Vagina (tissue), 2 donors: ENCODE measurements at regions not wholly inside any gene's neighbourhood (a gene's known extent, or its start where the extent isn't known, plus 50 kb on each side); places are given as distances from the start of the nearest gene placed in this dataset.
"Not testable (repeated sequence)": the region's sequence is repeated elsewhere in the genome, so short reads cannot be mapped to it uniquely, and the experiment has no call there.

ENCODE experiments used
- DNase-seq, 2 donors: peaks; one replicate each; pipeline ENCODE4 v3.0.0-alpha.2; 2017; ENCODE audit errors: extremely low spot score in 2 of 2
- H3K27ac ChIP-seq: fragments of 200-600 bp; sonication (generic); one replicate; pipeline ENCODE4 v1.5.1; 2019
- H3K27me3 ChIP-seq: fragments of 200-600 bp; sonication (generic); one replicate; pipeline ENCODE4 v1.5.1; 2019
- H3K36me3 ChIP-seq, 2 donors: fragments of 200-600 bp; sonication (generic); one replicate each; pipeline ENCODE4 v1.5.1; 2017 to 2019
- H3K4me1 ChIP-seq: fragments of 200-600 bp; sonication (generic); one replicate; pipeline ENCODE4 v1.5.1; 2019
- H3K4me3 ChIP-seq, 2 donors: fragments of 200-600 bp; sonication (generic); 1 replicate in 1 of 2; 2 replicates in 1 of 2; pipeline ENCODE4 v1.5.1; 2016 to 2019
- H3K9me3 ChIP-seq: fragments of 200-600 bp; sonication (generic); one replicate; pipeline ENCODE4 v1.5.1; 2019
- CTCF ChIP-seq, 3 experiments: fragments of 450-650 bp in 2 of 3; fragments of 200-600 bp in 1 of 3; sonication (generic) in 1 of 3; IDR thresholded peaks; one replicate each; pipeline ENCODE4 v1.5.1; 2017 to 2019; ENCODE audit warnings: antibody characterized with exemption in 3 of 3, mild to moderate bottlenecking in 2 of 3, moderate library complexity in 2 of 3
- POLR2A ChIP-seq, 2 donors: fragments of 450-650 bp; IDR thresholded peaks; one replicate each; pipeline ENCODE4 v1.6.1; 2017; ENCODE audit warnings: antibody characterized with exemption in 2 of 2, mild to moderate bottlenecking in 2 of 2, moderate library complexity in 2 of 2
- POLR2AphosphoS5 ChIP-seq, 2 donors: sonication (generic); formaldehyde crosslinking; IDR thresholded peaks; one replicate each; pipeline ENCODE4 v1.9.0; 2017; ENCODE audit warnings: antibody characterized with exemption in 2 of 2, mild to moderate bottlenecking in 2 of 2, low read depth in 1 of 2; ENCODE audit not compliant: insufficient read depth in 1 of 2
- intact Hi-C: fragments of 100-400 bp; cut with DNase I; formaldehyde crosslinking; loops from one replicate; pipeline ENCODE4 v1.15.1; 2023

- no peak overlapping the region for H3K4me3 ChIP-seq
- no peaks in the 10 kb centered on the region for H3K9me3 ChIP-seq
- no peaks in the 10 kb centered on the region for H3K4me1 ChIP-seq
- H3K36me3 ChIP-seq: no peaks in the 10 kb centered on the region
- DNase-seq: no peak
- no peak overlapping the region for H3K27ac ChIP-seq
- no peak for TF ChIP-seq CTCF (IDR thresholded peaks at IDR 0.05)
- no peak for TF ChIP-seq POLR2A (IDR thresholded peaks at IDR 0.05)
- TF ChIP-seq POLR2AphosphoS5 (IDR thresholded peaks at IDR 0.05; ENCODE audit: insufficient read depth in 1 of 2, low read depth in 1 of 2): no peak
- intact Hi-C loops: no loop called here
- H3K27me3 ChIP-seq: no peaks in the 10 kb centered on the region
Observed at GRCh38 chr18:67406714-67407113, 109.8 kb downstream of the DSEL start.

GRCh38 chr18:67402543-67402942 is 114.0 kb downstream of the DSEL start:
- intact Hi-C loops: no loop called here
- H3K36me3 ChIP-seq: no peaks in the 10 kb centered on the region
- no peak for DNase-seq
- H3K27ac ChIP-seq: no peak overlapping the region
- no peaks in the 10 kb centered on the region for H3K27me3 ChIP-seq
- no peak overlapping the region for H3K4me3 ChIP-seq
- TF ChIP-seq CTCF (IDR thresholded peaks at IDR 0.05): no peak
- no peak for TF ChIP-seq POLR2A (IDR thresholded peaks at IDR 0.05)
- no peak for TF ChIP-seq POLR2AphosphoS5 (IDR thresholded peaks at IDR 0.05; ENCODE audit: insufficient read depth in 1 of 2, low read depth in 1 of 2)
- H3K4me1 ChIP-seq: no peaks in the 10 kb centered on the region
- no peaks in the 10 kb centered on the region for H3K9me3 ChIP-seq

GRCh38 chr18:67400502-67401117 is 115.9 kb downstream of the DSEL start:
- no peak for DNase-seq
- no peaks in the 10 kb centered on the region for H3K4me1 ChIP-seq
- H3K27me3 ChIP-seq: no peaks in the 10 kb centered on the region
- H3K27ac ChIP-seq: no peak overlapping the region
- TF ChIP-seq POLR2A (IDR thresholded peaks at IDR 0.05) (no peak), POLR2AphosphoS5 (IDR thresholded peaks at IDR 0.05; ENCODE audit: insufficient read depth in 1 of 2, low read depth in 1 of 2) (no peak), CTCF (IDR thresholded peaks at IDR 0.05) (no peak)
- H3K4me3 ChIP-seq: no peak overlapping the region
- intact Hi-C loops: no loop called here
- H3K36me3 ChIP-seq: no peaks in the 10 kb centered on the region
- no peaks in the 10 kb centered on the region for H3K9me3 ChIP-seq

GRCh38 chr18:67386032-67386431 is 130.5 kb downstream of the DSEL start:
- intact Hi-C loops: no loop called here
- Histone ChIP-seq H3K4me1 (no peaks in the 10 kb centered on the region), H3K27ac (no peak overlapping the region), H3K4me3 (no peak overlapping the region), H3K9me3 (no peaks in the 10 kb centered on the region), H3K27me3 (no peaks in the 10 kb centered on the region), H3K36me3 (no peaks in the 10 kb centered on the region)
- no peak for TF ChIP-seq CTCF (IDR thresholded peaks at IDR 0.05)
- TF ChIP-seq POLR2A (IDR thresholded peaks at IDR 0.05): no peak
- no peak for TF ChIP-seq POLR2AphosphoS5 (IDR thresholded peaks at IDR 0.05; ENCODE audit: insufficient read depth in 1 of 2, low read depth in 1 of 2)
- no peak for DNase-seq

GRCh38 chr18:67385455-67385854 is 131.1 kb downstream of the DSEL start:
- Histone ChIP-seq H3K36me3 (no peaks in the 10 kb centered on the region), H3K4me1 (no peaks in the 10 kb centered on the region), H3K4me3 (no peak overlapping the region), H3K27ac (no peak overlapping the region), H3K9me3 (no peaks in the 10 kb centered on the region), H3K27me3 (no peaks in the 10 kb centered on the region)
- TF ChIP-seq CTCF (IDR thresholded peaks at IDR 0.05) (no peak), POLR2AphosphoS5 (IDR thresholded peaks at IDR 0.05; ENCODE audit: insufficient read depth in 1 of 2, low read depth in 1 of 2) (no peak), POLR2A (IDR thresholded peaks at IDR 0.05) (no peak)
- intact Hi-C loops: no loop called here
- no peak for DNase-seq

GRCh38 chr18:67384057-67384456 is 132.5 kb downstream of the DSEL start:
- H3K27ac ChIP-seq, H3K27me3 ChIP-seq, H3K36me3 ChIP-seq, DNase-seq, H3K9me3 ChIP-seq, H3K4me3 ChIP-seq, intact Hi-C loops, H3K4me1 ChIP-seq: not testable (repeated sequence)
